MM.1S (cell line): ENCODE measurements at regions not wholly inside any gene's neighbourhood (a gene's known extent, or its start where the extent isn't known, plus 50 kb on each side); places are given as distances from the start of the nearest gene placed in this dataset.

ENCODE experiments used
- DNase-seq: peaks from one replicate; pipeline ENCODE4 v3.0.0-alpha.2; 2015
- H2AFZ ChIP-seq: fragments of 300-600 bp; sonication (generic); 2 replicates; pipeline ENCODE4 v1.6.0; 2016; ENCODE audit warnings: antibody characterized with exemption, low read length
- H3F3A ChIP-seq: fragments of 300-600 bp; sonication (generic); 2 replicates; pipeline ENCODE4 v1.6.1; 2016; ENCODE audit warnings: mild to moderate bottlenecking, antibody characterized with exemption, low read length, moderate library complexity, mixed read lengths; ENCODE audit not compliant: insufficient read depth
- H3K27ac ChIP-seq: fragments of 300-600 bp; sonication (generic); 2 replicates; pipeline ENCODE4 v1.5.1; 2016; ENCODE audit warnings: mild to moderate bottlenecking, low read length
- H3K27me3 ChIP-seq: fragments of 300-600 bp; sonication (generic); replicated peaks from 2 replicates; pipeline ENCODE4 v1.6.0; 2016; ENCODE audit warnings: low read length; ENCODE audit not compliant: insufficient read depth
- H3K36me3 ChIP-seq: fragments of 300-600 bp; sonication (generic); replicated peaks from 2 replicates; pipeline ENCODE4 v1.6.1; 2016; ENCODE audit warnings: mild to moderate bottlenecking, low read length, mixed read lengths; ENCODE audit not compliant: insufficient read depth
- H3K4me1 ChIP-seq: fragments of 300-600 bp; sonication (generic); 2 replicates; pipeline ENCODE4 v1.6.1; 2016; ENCODE audit warnings: low read length, mixed read lengths
- H3K4me2 ChIP-seq: fragments of 300-600 bp; sonication (generic); 2 replicates; pipeline ENCODE4 v1.6.0; 2016; ENCODE audit warnings: low read depth, low read length
- H3K4me3 ChIP-seq: fragments of 300-600 bp; sonication (generic); 2 replicates; pipeline ENCODE4 v1.5.1; 2016; ENCODE audit warnings: low read length, mixed read lengths
- H3K79me2 ChIP-seq: fragments of 300-600 bp; sonication (generic); 2 replicates; pipeline ENCODE4 v1.6.1; 2016; ENCODE audit warnings: mixed run types, low read length, mixed read lengths
- H3K9ac ChIP-seq: fragments of 300-600 bp; sonication (generic); 2 replicates; pipeline ENCODE4 v1.6.1; 2016; ENCODE audit warnings: low read length, mixed read lengths
- H3K9me2 ChIP-seq: fragments of 300-600 bp; sonication (generic); replicated peaks from 2 replicates; pipeline ENCODE4 v1.6.1; 2016; ENCODE audit warnings: mild to moderate bottlenecking, low read length, mixed read lengths; ENCODE audit not compliant: insufficient read depth
- H3K9me3 ChIP-seq: fragments of 300-600 bp; sonication (generic); replicated peaks from 2 replicates; pipeline ENCODE4 v1.6.1; 2016; ENCODE audit warnings: mild to moderate bottlenecking, low read length, mixed read lengths; ENCODE audit not compliant: insufficient read depth
- H4K20me1 ChIP-seq: fragments of 300-600 bp; sonication (generic); 2 replicates; pipeline ENCODE4 v1.6.1; 2016; ENCODE audit warnings: mild to moderate bottlenecking, low read length, moderate library complexity, mixed read lengths; ENCODE audit not compliant: insufficient read depth
- EZH2 ChIP-seq: fragments of 300-600 bp; sonication (generic); optimal IDR thresholded peaks from 2 replicates; pipeline ENCODE3; 2017; ENCODE audit warnings: low read depth, mild to moderate bottlenecking, antibody characterized with exemption, low read length, mixed read lengths
- EZH2phosphoT487 ChIP-seq: fragments of 300-600 bp; sonication (generic); IDR thresholded peaks from 2 replicates; pipeline ENCODE4 v1.6.1; 2018; ENCODE audit warnings: antibody characterized with exemption, low read length
- TF ChIP-seq, protein P1 (sequence below): fragments of 300-600 bp; sonication (generic); IDR thresholded peaks from 2 replicates; pipeline ENCODE4 v1.5.1; 2016; ENCODE audit warnings: antibody characterized with exemption, low read length, mixed read lengths

DNA sequence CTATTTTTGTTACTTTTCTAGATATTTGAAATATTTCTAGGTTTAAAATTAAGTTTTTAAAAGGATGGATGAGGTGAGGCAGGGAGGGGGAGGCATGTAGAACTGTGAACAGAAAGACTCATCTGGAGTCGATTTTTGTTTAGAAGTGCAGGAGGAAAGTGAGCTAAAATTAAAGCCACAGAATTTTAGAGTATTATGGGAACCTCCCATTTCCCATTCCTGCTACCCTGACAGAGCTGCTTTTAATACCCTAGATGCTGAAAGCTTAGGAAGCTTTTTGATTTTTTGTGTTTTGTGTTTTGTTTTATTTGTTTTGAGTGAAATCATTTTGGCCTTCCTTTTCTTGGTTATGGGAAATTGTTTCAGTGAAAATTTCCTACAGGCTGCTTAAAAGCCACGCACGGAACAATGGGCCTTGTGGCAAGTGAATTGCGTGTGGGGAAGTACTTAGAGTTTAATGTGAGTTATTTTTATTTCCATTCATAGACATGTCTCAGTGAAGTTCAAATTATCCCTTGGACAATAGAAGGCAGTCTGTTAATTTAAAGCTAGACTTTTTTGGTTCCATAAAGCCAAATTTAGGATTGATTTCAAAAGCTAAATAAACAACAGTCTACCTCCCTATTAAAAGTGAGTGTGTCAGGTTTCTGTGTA is 102.0 kb upstream of the HDAC9 start:
- no peaks in the 10 kb centered on the region for H3K36me3 ChIP-seq
- no peaks in the 10 kb centered on the region for H3K79me2 ChIP-seq
- no peaks in the 10 kb centered on the region for H3K27me3 ChIP-seq
- H3F3A ChIP-seq = peaks cover 3% of the 10 kb centered on the region; the same call in 1 of the 2 replicates
- H3K4me2 ChIP-seq = no peak overlapping the region
- no peak overlapping the region for H3K9ac ChIP-seq
- no peaks in the 10 kb centered on the region for H3K9me2 ChIP-seq
- no peak for DNase-seq
- H3K4me3 ChIP-seq = no peak overlapping the region
- H3K27ac ChIP-seq = no peak overlapping the region
- no peaks in the 10 kb centered on the region for H3K9me3 ChIP-seq
- no peak for TF ChIP-seq EZH2phosphoT487
- TF ChIP-seq EZH2 = no peak
- TF ChIP-seq, protein P1, sequence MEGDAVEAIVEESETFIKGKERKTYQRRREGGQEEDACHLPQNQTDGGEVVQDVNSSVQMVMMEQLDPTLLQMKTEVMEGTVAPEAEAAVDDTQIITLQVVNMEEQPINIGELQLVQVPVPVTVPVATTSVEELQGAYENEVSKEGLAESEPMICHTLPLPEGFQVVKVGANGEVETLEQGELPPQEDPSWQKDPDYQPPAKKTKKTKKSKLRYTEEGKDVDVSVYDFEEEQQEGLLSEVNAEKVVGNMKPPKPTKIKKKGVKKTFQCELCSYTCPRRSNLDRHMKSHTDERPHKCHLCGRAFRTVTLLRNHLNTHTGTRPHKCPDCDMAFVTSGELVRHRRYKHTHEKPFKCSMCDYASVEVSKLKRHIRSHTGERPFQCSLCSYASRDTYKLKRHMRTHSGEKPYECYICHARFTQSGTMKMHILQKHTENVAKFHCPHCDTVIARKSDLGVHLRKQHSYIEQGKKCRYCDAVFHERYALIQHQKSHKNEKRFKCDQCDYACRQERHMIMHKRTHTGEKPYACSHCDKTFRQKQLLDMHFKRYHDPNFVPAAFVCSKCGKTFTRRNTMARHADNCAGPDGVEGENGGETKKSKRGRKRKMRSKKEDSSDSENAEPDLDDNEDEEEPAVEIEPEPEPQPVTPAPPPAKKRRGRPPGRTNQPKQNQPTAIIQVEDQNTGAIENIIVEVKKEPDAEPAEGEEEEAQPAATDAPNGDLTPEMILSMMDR = no peak
- H4K20me1 ChIP-seq = no peaks in the 10 kb centered on the region
- peaks cover 7% of the 10 kb centered on the region; the same call in 1 of the 2 replicates for H3K4me1 ChIP-seq
- no peak overlapping the region for H2AFZ ChIP-seq

DNA sequence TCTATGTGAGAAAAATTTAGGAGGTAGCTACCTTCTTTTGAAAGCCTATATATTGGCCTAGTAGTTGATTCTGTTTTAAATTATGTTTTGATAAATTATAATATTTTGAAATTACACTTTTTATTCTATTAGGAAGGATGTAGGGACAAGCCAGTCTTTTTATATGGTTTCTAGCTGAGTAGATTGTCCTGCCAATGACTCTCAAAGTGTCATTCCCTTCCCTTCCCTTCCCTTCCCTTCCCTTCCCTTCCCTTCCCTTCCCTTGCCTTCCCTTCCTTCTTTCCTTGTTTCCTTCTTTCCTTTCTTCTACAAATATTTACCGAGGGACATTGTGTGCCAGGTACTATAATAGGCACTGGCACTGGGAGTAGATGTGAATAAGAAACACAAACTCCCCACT is 99.7 kb upstream of the HDAC9 start:
- H2AFZ ChIP-seq = no peak overlapping the region
- no peaks in the 10 kb centered on the region for H3K9me3 ChIP-seq
- H3K4me1 ChIP-seq = no peaks in the 10 kb centered on the region
- H3K36me3 ChIP-seq = no peaks in the 10 kb centered on the region
- H3K9me2 ChIP-seq = no peaks in the 10 kb centered on the region
- H3K27me3 ChIP-seq = no peaks in the 10 kb centered on the region
- no peaks in the 10 kb centered on the region for H3F3A ChIP-seq
- H3K4me3 ChIP-seq = no peak overlapping the region
- H3K79me2 ChIP-seq = no peaks in the 10 kb centered on the region
- H3K9ac ChIP-seq = no peak overlapping the region
- H3K27ac ChIP-seq = no peak overlapping the region
- no peaks in the 10 kb centered on the region for H4K20me1 ChIP-seq
- TF ChIP-seq EZH2 (no peak), EZH2phosphoT487 (no peak)
- TF ChIP-seq, protein P1 = no peak
- DNase-seq = no peak
- H3K4me2 ChIP-seq = no peak overlapping the region

DNA sequence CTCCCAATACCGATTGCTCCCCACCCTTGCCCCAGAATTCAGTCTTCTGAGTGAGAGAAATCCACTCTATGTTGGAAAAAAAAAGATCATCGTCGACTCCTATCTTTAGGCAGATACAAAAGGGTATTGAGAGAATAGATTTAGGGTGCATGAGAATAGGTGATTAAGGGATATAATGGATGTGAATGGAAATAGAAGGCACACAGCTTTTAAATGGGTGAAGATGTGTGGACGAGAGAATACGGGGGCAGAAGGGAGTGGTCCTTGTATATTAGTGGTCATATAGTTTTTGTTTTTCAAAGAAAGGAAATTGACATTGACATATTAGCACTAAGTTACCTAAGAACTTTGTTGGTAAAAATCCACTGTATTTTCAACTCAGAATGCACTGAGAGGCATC is 98.6 kb upstream of the HDAC9 start:
- no peak overlapping the region for H3K9ac ChIP-seq
- no peaks in the 10 kb centered on the region for H3F3A ChIP-seq
- no peaks in the 10 kb centered on the region for H3K9me2 ChIP-seq
- no peak overlapping the region for H3K4me2 ChIP-seq
- no peaks in the 10 kb centered on the region for H3K79me2 ChIP-seq
- no peaks in the 10 kb centered on the region for H3K27me3 ChIP-seq
- H4K20me1 ChIP-seq = no peaks in the 10 kb centered on the region
- H3K9me3 ChIP-seq = no peaks in the 10 kb centered on the region
- H2AFZ ChIP-seq = no peak overlapping the region
- no peak for DNase-seq
- no peak overlapping the region for H3K27ac ChIP-seq
- no peaks in the 10 kb centered on the region for H3K4me1 ChIP-seq
- no peak overlapping the region for H3K4me3 ChIP-seq
- TF ChIP-seq, protein P1 = no peak
- no peak for TF ChIP-seq EZH2phosphoT487
- no peaks in the 10 kb centered on the region for H3K36me3 ChIP-seq
